GM18520 (cell line): ENCODE measurements at regions not wholly inside any gene's neighbourhood (a gene's known extent, or its start where the extent isn't known, plus 50 kb on each side); places are given as distances from the start of the nearest gene placed in this dataset.

Source experiments
- ATAC-seq: cut with Tn5 transposase; IDR thresholded peaks from one replicate; pipeline ENCODE4 v1.9.1; 2021; ENCODE audit not compliant: unreplicated experiment

- no peak for ATAC-seq
Observed at GRCh38 chr15:97443101-97443500, 517.4 kb upstream of the ARRDC4 start.

- ATAC-seq: no peak
Observed at GRCh38 chr15:97446138-97446537, 514.4 kb upstream of the ARRDC4 start.

GRCh38 chr15:97456521-97457202, 503.8 kb upstream of the ARRDC4 start:
- no peak for ATAC-seq

DNA sequence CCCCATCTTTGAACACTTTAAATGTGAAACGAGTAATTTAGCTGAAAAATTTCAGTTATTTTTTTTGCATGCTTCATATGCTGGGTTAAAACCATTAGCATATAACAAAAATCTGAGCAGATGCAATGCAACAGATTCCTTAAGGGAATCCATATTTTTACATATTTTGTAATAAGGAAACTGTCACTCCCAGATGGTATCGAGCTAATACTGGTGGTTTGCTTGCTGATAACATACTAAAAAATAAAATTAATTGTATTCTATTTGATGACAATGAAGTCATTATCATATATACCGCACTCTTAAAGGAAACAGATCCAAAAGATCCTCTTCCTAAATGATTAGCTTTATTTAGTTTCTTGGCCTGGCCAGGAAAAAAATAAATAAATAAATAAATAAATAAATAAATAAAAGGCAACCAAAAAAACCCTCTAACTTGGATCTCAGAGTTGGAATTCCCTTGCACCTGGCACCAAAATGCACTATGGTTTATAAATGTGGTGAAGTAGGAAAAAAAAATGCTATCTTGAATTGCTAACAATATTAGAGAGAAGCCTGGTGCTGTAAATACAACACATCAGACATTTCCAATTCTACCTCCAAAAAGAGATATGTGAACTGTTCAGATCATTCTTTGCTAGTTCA, 503.2 kb upstream of the ARRDC4 start:
- no peak for ATAC-seq

DNA sequence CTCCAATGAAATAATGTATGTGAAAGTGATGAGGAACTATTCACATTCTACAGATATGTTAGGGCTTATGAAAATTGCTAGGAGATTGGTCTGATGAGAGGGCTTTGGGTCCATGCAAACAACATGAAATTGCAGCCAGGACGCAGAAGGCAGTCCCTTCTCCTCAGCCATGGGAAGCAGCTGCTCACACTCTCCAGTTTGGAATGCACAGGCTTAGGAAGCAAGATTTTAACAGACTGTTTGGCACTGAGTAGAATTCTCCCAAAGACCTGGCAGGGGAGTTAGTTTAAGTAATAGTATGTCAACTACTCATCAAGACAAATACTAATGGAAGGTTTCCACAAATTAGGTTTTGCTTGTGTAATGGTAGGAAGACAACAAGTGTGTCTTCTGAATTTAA, 500.7 kb upstream of the ARRDC4 start:
- ATAC-seq: no peak

DNA sequence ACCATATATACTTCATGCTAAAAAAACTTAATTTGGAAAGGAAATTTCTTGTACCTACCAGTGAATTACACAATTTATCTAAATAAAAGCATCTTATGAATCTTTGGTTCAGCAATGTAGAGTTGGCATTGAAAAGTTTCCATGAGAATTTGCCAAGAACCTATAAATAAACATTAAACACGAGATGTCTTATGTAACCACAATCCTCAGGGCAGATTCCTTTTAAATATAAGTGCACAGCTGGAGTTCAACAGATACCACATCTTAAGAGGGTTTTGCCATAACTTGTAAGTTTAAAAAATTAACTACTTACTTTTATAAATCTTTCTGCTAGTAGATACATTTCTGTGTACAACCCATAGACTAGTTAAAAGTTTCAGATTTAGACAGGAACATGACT, 499.3 kb upstream of the ARRDC4 start:
- ATAC-seq: no peak

GRCh38 chr15:97463696-97464095, 496.8 kb upstream of the ARRDC4 start:
- no peak for ATAC-seq

- no peak for ATAC-seq
Observed at GRCh38 chr15:97470417-97470816, 490.1 kb upstream of the ARRDC4 start.

- no peak for ATAC-seq
Observed at GRCh38 chr15:97473627-97474026, 486.9 kb upstream of the ARRDC4 start.

- ATAC-seq: no peak
Observed at GRCh38 chr15:97479957-97480356, 480.5 kb upstream of the ARRDC4 start.

DNA sequence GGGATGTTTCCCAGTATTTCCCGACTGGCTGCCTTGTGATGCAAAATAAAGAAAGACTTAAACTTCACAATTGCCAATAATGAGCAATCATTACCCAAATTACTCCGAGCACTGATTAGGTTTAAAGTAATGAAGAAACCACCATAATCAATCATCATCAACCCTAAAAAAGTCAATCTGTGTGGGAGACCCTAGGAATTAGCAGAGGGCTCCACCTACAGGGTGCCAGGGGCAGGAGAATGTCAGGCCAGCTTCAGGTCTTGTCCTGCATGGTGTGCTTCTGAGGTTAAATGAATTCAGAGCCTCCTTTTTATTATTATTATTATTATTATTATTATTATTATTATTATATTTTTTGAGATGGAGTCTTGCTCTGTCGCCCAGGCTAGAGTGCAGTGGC, 478.0 kb upstream of the ARRDC4 start:
- no peak for ATAC-seq

GRCh38 chr15:97483232-97483631, 477.3 kb upstream of the ARRDC4 start:
- no peak for ATAC-seq

DNA sequence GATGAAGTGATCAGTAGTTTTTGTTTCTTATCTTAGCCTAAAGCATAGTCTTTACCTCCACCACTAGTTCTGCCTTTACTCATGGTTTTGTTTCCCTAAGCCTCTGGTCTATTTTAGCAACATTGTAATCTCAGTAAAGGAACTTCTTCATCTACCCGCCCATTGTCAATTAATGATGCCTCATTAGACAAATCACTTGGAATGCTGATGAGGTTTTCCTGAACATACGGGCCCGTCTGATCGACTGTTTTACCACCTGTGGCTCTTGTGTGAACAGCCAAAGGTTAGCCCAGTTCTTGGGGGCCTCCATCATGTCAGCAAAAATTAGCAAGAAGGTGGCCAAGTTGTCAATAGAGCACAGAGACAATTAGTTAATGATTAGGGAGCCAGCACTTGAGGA, 470.1 kb upstream of the ARRDC4 start:
- ATAC-seq: no peak

- no peak for ATAC-seq
Observed at GRCh38 chr15:97501291-97501690, 459.2 kb upstream of the ARRDC4 start.

DNA sequence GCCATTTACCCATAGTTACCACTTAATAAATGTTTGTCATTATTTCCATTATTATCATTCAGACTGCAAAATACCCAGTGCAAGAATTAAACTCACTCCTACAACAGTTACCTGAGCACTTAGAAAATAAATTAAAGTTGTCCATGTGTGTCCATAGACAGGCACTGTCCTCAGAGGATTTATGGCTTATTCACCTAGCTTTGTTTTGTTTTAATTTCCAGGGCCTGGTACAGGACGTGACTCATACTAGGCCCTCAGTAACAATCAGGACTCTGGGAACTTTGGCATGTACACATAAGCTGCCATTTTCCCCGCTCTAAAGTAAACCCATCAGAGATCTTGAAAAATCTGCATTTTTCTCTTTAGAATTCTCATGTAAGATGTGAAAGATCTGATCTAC, 458.5 kb upstream of the ARRDC4 start:
- ATAC-seq: no peak

- ATAC-seq: no peak
Observed at GRCh38 chr15:97504031-97504792, 456.3 kb upstream of the ARRDC4 start.

DNA sequence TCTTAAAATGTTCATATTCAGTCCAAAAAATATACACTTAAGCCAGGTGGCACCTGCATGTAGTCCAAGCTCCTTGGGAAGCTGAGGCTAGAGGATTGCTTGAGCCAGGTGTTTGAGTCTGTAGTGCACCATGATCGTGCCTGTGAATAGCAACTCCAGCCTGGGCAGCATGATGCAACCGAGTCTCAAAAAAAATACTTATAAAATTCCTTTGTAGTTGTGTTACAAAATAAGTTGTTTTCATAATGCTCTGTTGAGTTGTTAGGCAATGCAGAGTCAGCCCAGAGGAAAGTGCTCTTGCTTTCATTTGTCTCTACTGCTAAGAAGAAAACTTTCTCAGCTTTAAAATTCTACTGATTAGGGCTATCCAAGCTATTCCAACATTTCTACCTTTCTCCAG, 442.8 kb upstream of the ARRDC4 start:
- no peak for ATAC-seq

- no peak for ATAC-seq
Observed at GRCh38 chr15:97520689-97521088, 439.8 kb upstream of the ARRDC4 start.

GRCh38 chr15:97521381-97522285, 438.9 kb upstream of the ARRDC4 start:
- no peak for ATAC-seq

GRCh38 chr15:97522347-97522746, 438.2 kb upstream of the ARRDC4 start:
- no peak for ATAC-seq

DNA sequence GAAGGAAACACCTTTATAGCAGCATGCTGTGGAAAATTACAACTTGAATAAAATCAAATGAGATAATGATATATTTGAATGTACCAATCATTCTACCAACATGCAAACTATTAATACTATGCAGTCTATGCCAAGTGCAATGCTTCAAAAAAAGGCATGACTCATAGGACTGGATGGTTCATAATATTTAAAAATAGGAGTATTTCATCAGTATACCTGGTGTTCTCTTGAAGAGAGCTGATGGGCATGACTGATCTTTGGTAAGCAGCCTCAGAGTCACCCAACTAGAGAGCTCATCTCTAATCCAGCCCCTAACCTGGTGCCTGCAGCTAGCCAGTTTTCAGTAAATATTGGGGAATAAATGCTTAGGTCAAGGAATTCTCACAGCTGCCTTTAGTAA, 434.7 kb upstream of the ARRDC4 start:
- no peak for ATAC-seq
